ENCODE measurements at regions not wholly inside any gene's neighbourhood (a gene's known extent, or its start where the extent isn't known, plus 50 kb on each side); places are given as distances from the start of the nearest gene placed in this dataset.

GRCh38 chr15:39313467-39313866 is 267.4 kb upstream of the THBS1 start:
- TF ChIP-seq CTCF (IDR thresholded peaks at IDR 0.05; ENCODE audit: low read depth, low read length, poor library complexity, severe bottlenecking) = no peak
- TF ChIP-seq EZH2phosphoT487 (IDR thresholded peaks at IDR 0.05; ENCODE audit: borderline replicate concordance, low read length) = no peak
